LNCAP (cell line): ENCODE measurements at regions not wholly inside any gene's neighbourhood (a gene's known extent, or its start where the extent isn't known, plus 50 kb on each side); places are given as distances from the start of the nearest gene placed in this dataset.

Experiments used
- CTCF ChIP-seq: fragments of 450-650 bp; IDR thresholded peaks from 2 replicates; pipeline ENCODE4 v1.5.1; 2017; ENCODE audit warnings: mild to moderate bottlenecking

DNA sequence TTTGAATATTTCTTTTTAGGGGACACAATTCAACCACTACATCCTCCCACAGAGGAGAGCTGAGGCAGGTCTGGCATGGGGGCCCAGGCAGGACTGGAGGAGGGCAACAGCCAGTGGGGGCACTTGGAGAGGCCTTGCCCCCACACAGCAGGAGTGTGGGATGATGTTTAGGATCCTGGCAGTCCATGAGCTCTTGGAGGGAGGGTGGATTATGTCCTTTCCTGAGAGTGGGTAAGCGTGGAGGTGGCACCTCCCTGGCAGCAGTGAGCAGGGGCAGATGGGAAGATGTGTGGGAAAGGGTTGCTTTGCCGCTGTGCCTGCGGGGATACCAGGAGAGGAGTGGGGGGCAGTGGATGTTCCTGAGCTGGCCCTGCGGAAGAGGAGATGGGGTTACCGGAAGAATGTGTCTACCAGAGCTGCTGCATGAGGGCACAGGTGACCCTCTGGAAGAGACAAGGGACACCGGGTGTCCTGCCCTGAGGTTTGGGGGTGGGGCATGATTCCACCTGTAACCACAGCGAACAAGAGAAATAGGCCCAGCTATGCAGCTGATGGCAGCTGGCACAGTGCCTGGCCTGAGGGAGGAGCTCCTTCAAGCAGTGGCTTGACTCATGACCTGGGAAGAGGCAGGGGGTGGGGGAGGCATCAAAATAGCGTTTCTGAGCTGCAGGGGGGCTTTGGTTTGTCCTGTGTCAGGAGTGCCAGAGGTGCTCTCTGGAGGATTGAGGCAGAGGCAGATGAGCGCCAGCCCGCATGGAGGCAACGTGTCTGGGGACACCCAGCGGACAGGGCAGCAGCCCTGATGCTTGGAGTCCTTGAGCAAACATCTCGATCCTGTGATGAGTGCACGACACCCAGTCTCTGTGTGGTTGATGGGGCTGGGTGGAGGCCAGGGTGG, 123.9 kb upstream of the TMPRSS2 start:
- TF ChIP-seq CTCF: no peak

DNA sequence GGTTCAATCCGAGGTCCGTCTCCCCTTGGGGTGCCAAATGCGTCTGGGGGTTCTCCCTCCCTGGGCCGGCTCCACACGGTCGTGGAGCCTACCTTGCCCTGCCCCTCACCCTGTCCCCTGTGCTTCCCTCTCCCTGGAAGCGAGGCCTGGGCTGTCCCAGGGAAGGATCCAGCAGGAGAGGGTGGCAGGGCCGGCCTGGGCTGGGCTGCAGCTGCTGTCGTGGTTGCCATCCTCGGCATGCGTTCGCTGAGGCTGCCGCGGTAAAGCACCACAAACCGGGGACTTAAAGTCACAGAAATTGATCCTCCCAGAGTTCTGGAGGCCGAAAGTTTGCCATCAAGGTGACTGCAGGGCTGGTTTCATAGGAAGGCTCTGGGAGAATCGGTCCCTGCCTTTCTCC, 123.0 kb upstream of the TMPRSS2 start:
- no peak for TF ChIP-seq CTCF

- no peak for TF ChIP-seq CTCF
These were observed 122.3 kb upstream of the TMPRSS2 start for GRCh38 chr21:41630249-41630648.

- no peak for TF ChIP-seq CTCF
These were observed 120.3 kb upstream of the TMPRSS2 start for GRCh38 chr21:41628256-41628655.

DNA sequence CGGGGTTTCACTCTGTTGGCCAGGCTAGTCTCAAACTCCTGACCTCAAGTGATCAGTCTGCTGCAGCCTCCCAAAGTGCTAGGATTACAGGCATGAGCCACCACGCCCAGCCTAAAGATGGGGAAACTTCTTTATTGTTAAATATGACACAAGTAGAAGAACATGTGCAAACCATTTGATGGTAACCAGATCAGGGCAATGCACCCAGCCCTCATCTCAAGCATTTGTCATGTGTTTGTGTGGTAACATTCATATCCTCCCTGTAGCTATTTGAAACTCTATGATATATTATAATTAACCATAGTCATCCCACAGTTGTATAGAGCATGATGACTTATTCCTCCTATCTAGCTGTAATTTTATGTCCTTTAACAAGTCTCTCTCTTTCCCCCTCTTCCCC, 119.5 kb upstream of the TMPRSS2 start:
- no peak for TF ChIP-seq CTCF

GRCh38 chr21:41626021-41626420, 118.1 kb upstream of the TMPRSS2 start:
- TF ChIP-seq CTCF: no peak

- TF ChIP-seq CTCF: no peak
These were observed 117.5 kb upstream of the TMPRSS2 start for GRCh38 chr21:41625428-41625827.
